GM12878 (cell line): ENCODE measurements at regions not wholly inside any gene's neighbourhood (a gene's known extent, or its start where the extent isn't known, plus 50 kb on each side); places are given as distances from the start of the nearest gene placed in this dataset.

ENCODE experiments used
- ATAC-seq: fragments of 200-7000 bp; cut with Tn5 transposase; 3 replicates; pipeline ENCODE4 v1.9.1; 2020; ENCODE audit warnings: mild to moderate bottlenecking, moderate library complexity
- BruUV-seq: library from RNA; stranded (reverse); fragments of 400-500 nt; replicated peaks from 2 replicates; lab custom pipeline; 2021; lab: Mats Ljungman, UMichigan
- CTCF ChIA-PET: fragments of 300-600 bp; sonication (Branson Sonifier 250); formaldehyde crosslinking; extraction: SDS; loops from one replicate; lab custom pipeline; 2021; ENCODE audit warnings: inconsistent platforms; lab: Yijun Ruan, JAX
- POLR2A ChIA-PET: fragments of 350-600 bp; formaldehyde crosslinking; extraction: SDS; loops from one replicate; lab custom pipeline; 2021; ENCODE audit warnings: inconsistent platforms; lab: Charles Lee
- RAD21 ChIA-PET: fragments of 300-600 bp; sonication (Branson Sonifier 250); formaldehyde crosslinking; loops from one replicate; lab custom pipeline; 2023; ENCODE audit warnings: antibody characterized with exemption; ENCODE audit not compliant: unreplicated experiment; lab: Charles Lee
- SMC1A ChIA-PET: fragments of 300-600 bp; sonication (Branson Sonifier 250); formaldehyde crosslinking; loops from one replicate; lab custom pipeline; 2023; ENCODE audit not compliant: unreplicated experiment, uncharacterized antibody; lab: Charles Lee
- DNase-seq: peaks from one replicate; pipeline ENCODE4 v3.0.0-alpha.2; 2011; ENCODE audit warnings: low read depth, low spot score
- FAIRE-seq: peaks from 3 replicates; lab custom pipeline; 2011; peaks lifted over from hg19 to GRCh38; lab: Jason Lieb, UNC
- H2AFZ ChIP-seq: 2 replicates; pipeline ENCODE4 v1.6.0; 2011; ENCODE audit warnings: low read depth, low read length, control low read depth; ENCODE audit not compliant: control insufficient read depth
- H3K27ac ChIP-seq: 2 replicates; pipeline ENCODE4 v1.5.1; 2011; ENCODE audit warnings: control low read depth; ENCODE audit not compliant: control insufficient read depth, insufficient read depth
- H3K27me3 ChIP-seq, 2 experiments: replicated peaks in 1 of 2; 2 replicates each; pipeline versions ENCODE4 v1.6.0 to v1.6.1; 2011; ENCODE audit warnings: low read length in 1 of 2; ENCODE audit not compliant: control insufficient read depth in 2 of 2, insufficient read depth in 2 of 2
- H3K36me3 ChIP-seq, 2 experiments: 2 replicates each; pipeline ENCODE4 v1.5.1; 2011; ENCODE audit warnings: low read length in 1 of 2; ENCODE audit not compliant: control insufficient read depth in 2 of 2, insufficient read depth in 2 of 2
- H3K4me1 ChIP-seq: 2 replicates; pipeline ENCODE4 v1.6.1; 2011; ENCODE audit warnings: mild to moderate bottlenecking, low read length, moderate library complexity, mixed read lengths; ENCODE audit not compliant: control insufficient read depth, insufficient read depth
- H3K4me2 ChIP-seq: 2 replicates; pipeline ENCODE4 v1.6.0; 2011; ENCODE audit warnings: control low read depth; ENCODE audit not compliant: control insufficient read depth, insufficient read depth
- H3K4me3 ChIP-seq: fragments of 200-600 bp; sonication (generic); 2 replicates; pipeline ENCODE4 v1.5.1; 2016
- H3K79me2 ChIP-seq: 2 replicates; pipeline ENCODE4 v1.6.0; 2011; ENCODE audit warnings: low read length; ENCODE audit not compliant: control insufficient read depth, insufficient read depth
- H3K9ac ChIP-seq: 2 replicates; pipeline ENCODE4 v1.8.0; 2011; ENCODE audit warnings: low read length, control low read depth, mixed read lengths; ENCODE audit not compliant: control insufficient read depth, insufficient read depth
- H3K9me3 ChIP-seq: replicated peaks from 3 replicates; pipeline ENCODE4 v1.5.1; 2011; ENCODE audit warnings: mild to moderate bottlenecking, low read length; ENCODE audit not compliant: control insufficient read depth, insufficient read depth
- H4K20me1 ChIP-seq: 2 replicates; pipeline ENCODE4 v1.6.0; 2011; ENCODE audit not compliant: control insufficient read depth, insufficient read depth
- BHLHE40 ChIP-seq, 2 experiments: fragments of 450-650 bp in 1 of 2; IDR thresholded peaks; 2 replicates each; pipeline ENCODE4 v1.6.1; 2011 to 2017; ENCODE audit warnings: low read depth in 2 of 2, borderline replicate concordance in 1 of 2, improper control_type of control experiment in 1 of 2, low read length in 1 of 2, mild to moderate bottlenecking in 1 of 2
- MYB ChIP-seq: fragments of 150-350 bp; IDR thresholded peaks from 2 replicates; pipeline ENCODE4 v1.6.1; 2014; ENCODE audit warnings: mild to moderate bottlenecking, low read depth, low read length, borderline replicate concordance
- NBN ChIP-seq: fragments of 450-650 bp; IDR thresholded peaks from 2 replicates; pipeline ENCODE4 v1.6.1; 2016
- RAD51 ChIP-seq: fragments of 450-650 bp; IDR thresholded peaks from 2 replicates; pipeline ENCODE4 v1.6.1; 2016; ENCODE audit warnings: moderate library complexity, mild to moderate bottlenecking, inconsistent platforms
- WGBS: methylation state at CpG from one replicate; pipeline ENCODE4 v1.1.6; 2016; ENCODE audit warnings: low lambda C conversion rate; ENCODE audit not compliant: insufficient replicate concordance, insufficient coverage; ENCODE audit errors: missing lambda C conversion rate; 5-methylcytosine and 5-hydroxymethylcytosine counted together
- in situ Hi-C: fragments of 300-500 bp; cut with MboI; formaldehyde crosslinking; loops from 9 replicates; pipeline ENCODE4 v1.14.3; 2018; ENCODE audit warnings: mixed read lengths
- intact Hi-C: fragments of 100-400 bp; cut with micrococcal nuclease; formaldehyde crosslinking; loops from one replicate; pipeline ENCODE4 v1.14.2; 2022; ENCODE audit not compliant: unreplicated experiment
- TF ChIP-seq, protein P1 (sequence below): fragments of 450-650 bp; IDR thresholded peaks from 2 replicates; pipeline ENCODE4 v1.6.1; 2017; ENCODE audit warnings: mild to moderate bottlenecking, moderate library complexity

- DNase-seq (no peak), ATAC-seq (no peak), FAIRE-seq (no peak)
- TF ChIP-seq, protein P1, sequence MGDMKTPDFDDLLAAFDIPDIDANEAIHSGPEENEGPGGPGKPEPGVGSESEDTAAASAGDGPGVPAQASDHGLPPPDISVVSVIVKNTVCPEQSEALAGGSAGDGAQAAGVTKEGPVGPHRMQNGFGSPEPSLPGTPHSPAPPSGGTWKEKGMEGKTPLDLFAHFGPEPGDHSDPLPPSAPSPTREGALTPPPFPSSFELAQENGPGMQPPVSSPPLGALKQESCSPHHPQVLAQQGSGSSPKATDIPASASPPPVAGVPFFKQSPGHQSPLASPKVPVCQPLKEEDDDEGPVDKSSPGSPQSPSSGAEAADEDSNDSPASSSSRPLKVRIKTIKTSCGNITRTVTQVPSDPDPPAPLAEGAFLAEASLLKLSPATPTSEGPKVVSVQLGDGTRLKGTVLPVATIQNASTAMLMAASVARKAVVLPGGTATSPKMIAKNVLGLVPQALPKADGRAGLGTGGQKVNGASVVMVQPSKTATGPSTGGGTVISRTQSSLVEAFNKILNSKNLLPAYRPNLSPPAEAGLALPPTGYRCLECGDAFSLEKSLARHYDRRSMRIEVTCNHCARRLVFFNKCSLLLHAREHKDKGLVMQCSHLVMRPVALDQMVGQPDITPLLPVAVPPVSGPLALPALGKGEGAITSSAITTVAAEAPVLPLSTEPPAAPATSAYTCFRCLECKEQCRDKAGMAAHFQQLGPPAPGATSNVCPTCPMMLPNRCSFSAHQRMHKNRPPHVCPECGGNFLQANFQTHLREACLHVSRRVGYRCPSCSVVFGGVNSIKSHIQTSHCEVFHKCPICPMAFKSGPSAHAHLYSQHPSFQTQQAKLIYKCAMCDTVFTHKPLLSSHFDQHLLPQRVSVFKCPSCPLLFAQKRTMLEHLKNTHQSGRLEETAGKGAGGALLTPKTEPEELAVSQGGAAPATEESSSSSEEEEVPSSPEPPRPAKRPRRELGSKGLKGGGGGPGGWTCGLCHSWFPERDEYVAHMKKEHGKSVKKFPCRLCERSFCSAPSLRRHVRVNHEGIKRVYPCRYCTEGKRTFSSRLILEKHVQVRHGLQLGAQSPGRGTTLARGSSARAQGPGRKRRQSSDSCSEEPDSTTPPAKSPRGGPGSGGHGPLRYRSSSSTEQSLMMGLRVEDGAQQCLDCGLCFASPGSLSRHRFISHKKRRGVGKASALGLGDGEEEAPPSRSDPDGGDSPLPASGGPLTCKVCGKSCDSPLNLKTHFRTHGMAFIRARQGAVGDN, result no peak
- TF ChIP-seq NBN (no peak), MYB (no peak), BHLHE40 (IDR thresholded peaks at IDR 0.05; ENCODE audit: borderline replicate concordance in 1 of 2, low read depth in 2 of 2, low read length in 1 of 2) (no peak), RAD51 (no peak)
- no peak overlapping the region for H3K27ac ChIP-seq
- no TSS peak for BruUV-seq
- no peaks in the 10 kb centered on the region for H3K79me2 ChIP-seq
- peaks cover 0 to 3% of the 10 kb centered on the region in 2 experiments; a peak in 2 of 4 replicates for H3K27me3 ChIP-seq
- in situ Hi-C loops (no loop called here), intact Hi-C loops (no loop called here)
- POLR2A ChIA-PET, result no interaction called here
- H3K9ac ChIP-seq, result no peak overlapping the region
- H3K4me3 ChIP-seq, result no peak overlapping the region
- H3K36me3 ChIP-seq, result no peaks in the 10 kb centered on the region
- SMC1A ChIA-PET, result interaction anchor here (0.7 kb wide), 1 partner anchor 70 kb away, joined by 3 read pairs; no protein-coding TSS in a partner anchor
- CTCF ChIA-PET, result no interaction called here
- H4K20me1 ChIP-seq, result no peaks in the 10 kb centered on the region
- H3K4me1 ChIP-seq, result no peaks in the 10 kb centered on the region
- H2AFZ ChIP-seq, result no peak overlapping the region
- RAD21 ChIA-PET, result interaction anchor here (1.3 kb wide), 1 partner anchor 43 kb away, joined by 3 read pairs; no protein-coding TSS in a partner anchor
- 17% methylated on average over 5 of the region's 5 CpGs for WGBS
- no peak overlapping the region for H3K4me2 ChIP-seq
- H3K9me3 ChIP-seq, result no peaks in the 10 kb centered on the region
These were observed 86.5 kb upstream of the ZC3H12A start for GRCh38 chr1:37387854-37388253.
